ENCODE measurements at regions not wholly inside any gene's neighbourhood (a gene's known extent, or its start where the extent isn't known, plus 50 kb on each side); places are given as distances from the start of the nearest gene placed in this dataset.

DNA sequence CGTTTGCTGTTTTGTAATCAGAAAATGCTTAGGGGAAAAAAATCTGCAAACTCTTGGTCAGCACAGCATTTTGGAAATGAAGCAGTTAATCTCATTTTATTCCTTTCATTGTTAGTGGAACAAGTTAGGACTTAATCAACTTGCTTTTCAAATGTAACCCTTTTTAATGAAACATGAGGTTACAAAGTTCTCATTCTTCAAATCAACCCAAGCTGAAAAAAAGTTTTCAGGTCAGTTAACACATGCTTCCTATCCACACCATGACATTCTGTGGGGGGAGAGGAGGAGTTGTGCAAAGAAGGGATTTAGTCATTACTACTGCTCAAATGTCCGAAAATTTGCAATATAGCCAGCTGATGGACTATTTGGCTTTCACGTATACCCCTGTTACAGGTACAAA is 283.2 kb upstream of the LYPLAL1 start:
- Mint-ChIP-seq H3K27ac (no peak overlapping the region), H3K4me3 (no peak overlapping the region), H3K36me3 (ENCODE audit: insufficient read depth in 2 of 2) (no peaks in the 10 kb centered on the region), H3K4me1 (ENCODE audit: low read depth) (no peaks in the 10 kb centered on the region), H3K9me3 (peaks cover 0 to 2% of the 10 kb centered on the region in 2 donors), H3K27me3 (ENCODE audit: low read depth) (no peaks in the 10 kb centered on the region)
- ATAC-seq (replicated peaks in 1 of 2): no peak
- no peak for DNase-seq

- H3K4me1 Mint-ChIP-seq (ENCODE audit: low read depth): no peaks in the 10 kb centered on the region
- DNase-seq: no peak
- no peak overlapping the region for H3K4me3 Mint-ChIP-seq
- H3K27ac Mint-ChIP-seq: no peak overlapping the region
- H3K36me3 Mint-ChIP-seq (ENCODE audit: insufficient read depth in 2 of 2): no peaks in the 10 kb centered on the region
- peaks cover 0 to 4% of the 10 kb centered on the region in 2 donors for H3K9me3 Mint-ChIP-seq
- ATAC-seq (replicated peaks in 1 of 2): no peak
- no peaks in the 10 kb centered on the region for H3K27me3 Mint-ChIP-seq (ENCODE audit: low read depth)
Observed at GRCh38 chr1:218891577-218891976, 282.1 kb upstream of the LYPLAL1 start.

DNA sequence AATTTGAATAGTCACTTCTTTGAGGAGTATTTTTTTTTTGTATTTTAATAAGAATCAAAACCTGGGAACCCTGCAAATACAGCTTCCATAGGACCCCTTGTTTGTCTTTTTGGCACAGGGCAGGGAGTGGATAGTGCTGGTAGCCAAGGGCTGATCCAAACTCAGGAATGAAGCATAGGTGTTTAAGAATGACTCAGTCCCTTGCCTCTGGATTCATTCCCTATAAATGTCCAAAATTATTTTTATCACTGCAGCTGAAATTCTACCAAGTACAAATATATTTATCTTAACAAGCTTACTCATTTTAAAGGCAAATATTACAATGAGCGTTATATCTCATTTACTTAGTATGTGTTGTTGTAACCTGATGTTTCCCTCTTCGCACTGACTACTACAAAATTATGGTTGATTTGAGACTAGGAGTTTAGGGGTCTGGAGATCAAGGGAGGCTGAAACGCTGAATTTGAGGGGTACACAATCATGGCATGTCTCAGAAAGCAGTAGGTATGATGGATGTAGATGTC is 278.6 kb upstream of the LYPLAL1 start:
- no peaks in the 10 kb centered on the region for H3K4me1 Mint-ChIP-seq (ENCODE audit: low read depth)
- H3K36me3 Mint-ChIP-seq (ENCODE audit: insufficient read depth in 2 of 2): no peaks in the 10 kb centered on the region
- H3K27ac Mint-ChIP-seq: no peak overlapping the region
- no peak for ATAC-seq (replicated peaks in 1 of 2)
- peaks cover 0 to 4% of the 10 kb centered on the region in 2 donors for H3K9me3 Mint-ChIP-seq
- no peak overlapping the region for H3K4me3 Mint-ChIP-seq
- no peaks in the 10 kb centered on the region for H3K27me3 Mint-ChIP-seq (ENCODE audit: low read depth)
- DNase-seq: no peak

GRCh38 chr1:218896202-218896601 is 277.5 kb upstream of the LYPLAL1 start:
- DNase-seq (no peak), ATAC-seq (replicated peaks in 1 of 2) (no peak)
- H3K4me1 Mint-ChIP-seq (ENCODE audit: low read depth): no peaks in the 10 kb centered on the region
- H3K36me3 Mint-ChIP-seq (ENCODE audit: insufficient read depth in 2 of 2): no peaks in the 10 kb centered on the region
- H3K27ac Mint-ChIP-seq: no peak overlapping the region
- H3K4me3 Mint-ChIP-seq: no peak overlapping the region
- H3K27me3 Mint-ChIP-seq (ENCODE audit: low read depth): no peaks in the 10 kb centered on the region
- H3K9me3 Mint-ChIP-seq: peaks cover 0 to 4% of the 10 kb centered on the region in 2 donors

- H3K36me3 Mint-ChIP-seq (ENCODE audit: insufficient read depth in 2 of 2): no peaks in the 10 kb centered on the region
- H3K27me3 Mint-ChIP-seq (ENCODE audit: low read depth): no peaks in the 10 kb centered on the region
- DNase-seq (no peak), ATAC-seq (replicated peaks in 1 of 2) (no peak)
- H3K4me1 Mint-ChIP-seq (ENCODE audit: low read depth): no peaks in the 10 kb centered on the region
- H3K27ac Mint-ChIP-seq: no peak overlapping the region
- peaks cover 0 to 5% of the 10 kb centered on the region in 2 donors for H3K9me3 Mint-ChIP-seq
- no peak overlapping the region for H3K4me3 Mint-ChIP-seq
Observed at GRCh38 chr1:218898921-218899320, 274.8 kb upstream of the LYPLAL1 start.

- no peak for ATAC-seq (replicated peaks in 1 of 2)
Observed at GRCh38 chr1:218900615-218901014, 273.1 kb upstream of the LYPLAL1 start.

GRCh38 chr1:218904416-218904815 is 269.3 kb upstream of the LYPLAL1 start:
- H3K27ac Mint-ChIP-seq: no peak overlapping the region
- H3K27me3 Mint-ChIP-seq (ENCODE audit: low read depth): no peaks in the 10 kb centered on the region
- ATAC-seq (replicated peaks in 1 of 2): no peak
- H3K4me3 Mint-ChIP-seq: no peak overlapping the region
- no peaks in the 10 kb centered on the region for H3K4me1 Mint-ChIP-seq (ENCODE audit: low read depth)
- no peaks in the 10 kb centered on the region for H3K36me3 Mint-ChIP-seq (ENCODE audit: insufficient read depth in 2 of 2)
- DNase-seq: no peak
- H3K9me3 Mint-ChIP-seq: peaks cover 2% of the 10 kb centered on the region in 2 donors

More at GRCh38 chr1:218900615-218901014, 273.1 kb upstream of the LYPLAL1 start:
- Mint-ChIP-seq H3K9me3 (peaks cover 0 to 2% of the 10 kb centered on the region in 2 donors), H3K4me1 (ENCODE audit: low read depth) (no peaks in the 10 kb centered on the region), H3K36me3 (ENCODE audit: insufficient read depth in 2 of 2) (no peaks in the 10 kb centered on the region), H3K27me3 (ENCODE audit: low read depth) (no peaks in the 10 kb centered on the region), H3K27ac (no peak overlapping the region), H3K4me3 (no peak overlapping the region)
- no peak for DNase-seq

DNA sequence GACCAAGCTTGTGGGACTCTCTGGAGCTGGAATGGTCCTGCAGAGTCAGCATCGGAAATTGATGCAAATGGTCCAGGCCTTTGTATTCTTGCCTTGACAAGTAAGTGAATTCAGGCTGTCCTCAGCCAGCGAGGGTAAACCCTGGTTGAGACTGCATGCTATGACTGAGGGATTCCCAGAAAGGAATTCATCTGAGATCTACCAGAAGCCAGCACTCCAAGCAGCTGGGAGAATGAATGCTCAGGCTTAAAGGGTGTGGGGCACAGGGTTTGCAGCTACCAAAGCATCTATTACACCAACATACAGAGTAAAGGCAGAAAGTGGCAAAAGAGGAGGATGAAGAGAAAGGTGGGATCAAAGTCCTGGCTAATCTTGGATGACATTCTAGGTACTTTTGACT is 257.0 kb upstream of the LYPLAL1 start:
- Mint-ChIP-seq H3K4me3 (no peak overlapping the region), H3K36me3 (ENCODE audit: insufficient read depth in 2 of 2) (no peaks in the 10 kb centered on the region), H3K4me1 (ENCODE audit: low read depth) (no peaks in the 10 kb centered on the region), H3K27me3 (ENCODE audit: low read depth) (no peaks in the 10 kb centered on the region), H3K27ac (no peak overlapping the region), H3K9me3 (peaks cover 0 to 4% of the 10 kb centered on the region in 2 donors)
- ATAC-seq (replicated peaks in 1 of 2) (no peak), DNase-seq (no peak)

- ATAC-seq (replicated peaks in 1 of 2): no peak
- DNase-seq: no peak
- Mint-ChIP-seq H3K9me3 (peaks cover 0 to 4% of the 10 kb centered on the region in 2 donors), H3K36me3 (ENCODE audit: insufficient read depth in 2 of 2) (no peaks in the 10 kb centered on the region), H3K27ac (no peak overlapping the region), H3K4me3 (no peak overlapping the region), H3K4me1 (ENCODE audit: low read depth) (no peaks in the 10 kb centered on the region), H3K27me3 (ENCODE audit: low read depth) (no peaks in the 10 kb centered on the region)
Observed at GRCh38 chr1:218917656-218918055, 256.0 kb upstream of the LYPLAL1 start.

DNA sequence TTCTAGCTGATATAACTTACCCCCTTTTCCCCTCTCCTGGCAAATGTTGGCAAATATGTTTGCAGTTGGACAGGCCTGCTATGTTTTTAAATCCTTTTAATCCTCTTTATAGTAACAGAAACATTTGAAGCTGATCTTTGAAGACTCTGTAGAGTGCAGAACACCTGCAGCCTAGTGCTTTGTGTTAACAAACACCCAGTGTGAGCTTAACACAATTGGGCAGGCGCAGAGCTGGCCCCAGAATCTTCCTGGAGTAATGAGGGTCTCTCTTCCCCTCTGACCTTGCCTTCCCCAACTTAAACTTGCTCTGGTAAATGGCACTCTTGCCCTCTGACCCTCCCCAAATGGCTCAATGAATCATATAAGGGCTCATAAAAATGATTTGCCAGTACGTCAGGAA is 247.9 kb upstream of the LYPLAL1 start:
- H3K9me3 Mint-ChIP-seq: peaks cover 2 to 3% of the 10 kb centered on the region in 2 donors
- no peak for ATAC-seq (replicated peaks in 1 of 2)
- no peak overlapping the region for H3K27ac Mint-ChIP-seq

GRCh38 chr1:218926631-218927030 is 247.0 kb upstream of the LYPLAL1 start:
- H3K4me1 Mint-ChIP-seq (ENCODE audit: low read depth): no peaks in the 10 kb centered on the region
- ATAC-seq (replicated peaks in 1 of 2): no peak

More for the DNA sequence above, 247.9 kb upstream of the LYPLAL1 start:
- no peaks in the 10 kb centered on the region for H3K36me3 Mint-ChIP-seq (ENCODE audit: insufficient read depth in 2 of 2)
- H3K4me3 Mint-ChIP-seq: no peak overlapping the region
- no peaks in the 10 kb centered on the region for H3K4me1 Mint-ChIP-seq (ENCODE audit: low read depth)
- no peaks in the 10 kb centered on the region for H3K27me3 Mint-ChIP-seq (ENCODE audit: low read depth)
- no peak for DNase-seq

DNA sequence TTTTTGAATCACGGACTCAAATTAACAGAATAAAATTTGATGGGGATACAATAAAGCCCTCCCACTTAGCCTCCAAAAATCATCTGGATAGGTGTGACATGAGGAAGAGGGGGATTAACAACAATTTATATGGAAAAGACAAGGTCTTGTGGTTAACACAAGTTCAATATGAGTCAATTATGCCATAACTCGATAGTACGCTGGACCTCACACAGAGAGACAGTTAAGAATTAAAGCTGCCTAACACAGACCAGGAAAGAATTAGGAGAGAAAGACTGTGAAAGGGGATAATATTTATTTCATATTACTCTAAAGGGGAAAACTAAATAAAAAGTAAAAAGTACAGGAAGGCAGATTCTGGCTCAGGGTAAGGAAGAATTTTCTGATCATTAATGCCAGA is 243.7 kb upstream of the LYPLAL1 start:
- Mint-ChIP-seq H3K4me3 (no peak overlapping the region), H3K27me3 (ENCODE audit: low read depth) (no peaks in the 10 kb centered on the region), H3K36me3 (ENCODE audit: insufficient read depth in 2 of 2) (no peaks in the 10 kb centered on the region), H3K4me1 (ENCODE audit: low read depth) (no peaks in the 10 kb centered on the region), H3K27ac (no peak overlapping the region), H3K9me3 (peaks cover 1% of the 10 kb centered on the region in 2 donors)
- DNase-seq (no peak), ATAC-seq (replicated peaks in 1 of 2) (no peak)

More at GRCh38 chr1:218926631-218927030, 247.0 kb upstream of the LYPLAL1 start:
- no peaks in the 10 kb centered on the region for H3K27me3 Mint-ChIP-seq (ENCODE audit: low read depth)
- H3K27ac Mint-ChIP-seq: no peak overlapping the region
- DNase-seq: no peak
- no peaks in the 10 kb centered on the region for H3K36me3 Mint-ChIP-seq (ENCODE audit: insufficient read depth in 2 of 2)
- no peak overlapping the region for H3K4me3 Mint-ChIP-seq
- H3K9me3 Mint-ChIP-seq: peaks cover 3% of the 10 kb centered on the region in 2 donors

GRCh38 chr1:218930472-218931241 is 243.0 kb upstream of the LYPLAL1 start:
- DNase-seq (no peak), ATAC-seq (replicated peaks in 1 of 2) (no peak)
- Mint-ChIP-seq H3K4me3 (no peak overlapping the region), H3K27ac (no peak overlapping the region), H3K36me3 (ENCODE audit: insufficient read depth in 2 of 2) (no peaks in the 10 kb centered on the region), H3K4me1 (ENCODE audit: low read depth) (no peaks in the 10 kb centered on the region), H3K27me3 (ENCODE audit: low read depth) (no peaks in the 10 kb centered on the region), H3K9me3 (peaks cover 4 to 6% of the 10 kb centered on the region in 2 donors)

GRCh38 chr1:218931324-218931723 is 242.4 kb upstream of the LYPLAL1 start:
- Mint-ChIP-seq H3K4me3 (no peak overlapping the region), H3K4me1 (ENCODE audit: low read depth) (no peaks in the 10 kb centered on the region), H3K36me3 (ENCODE audit: insufficient read depth in 2 of 2) (no peaks in the 10 kb centered on the region), H3K27ac (no peak overlapping the region), H3K27me3 (ENCODE audit: low read depth) (no peaks in the 10 kb centered on the region), H3K9me3 (peaks cover 4 to 9% of the 10 kb centered on the region in 2 donors)
- ATAC-seq (replicated peaks in 1 of 2): no peak
- no peak for DNase-seq

Data from activated T-cell treated with anti-CD3 and anti-CD28 coated beads, Interleukin-2, amount 50 U/mL, for 72 hours (primary cell).